ENCODE measurements at regions not wholly inside any gene's neighbourhood (a gene's known extent, or its start where the extent isn't known, plus 50 kb on each side); places are given as distances from the start of the nearest gene placed in this dataset.

- TF ChIP-seq CTCF (IDR thresholded peaks at IDR 0.05; ENCODE audit: insufficient read depth, low read length, poor library complexity, severe bottlenecking): no peak
- no peak for TF ChIP-seq EZH2phosphoT487 (conservative IDR thresholded peaks at IDR 0.05; ENCODE audit: low read length)
Measured at GRCh38 chr5:153421676-153422075, 68.8 kb upstream of the GRIA1 start.

GRCh38 chr5:153425914-153426313 is 64.6 kb upstream of the GRIA1 start:
- Histone ChIP-seq H3F3A (ENCODE audit: insufficient read depth) (no peaks in the 10 kb centered on the region), H3K27ac (ENCODE audit: low read depth, low read length) (no peak overlapping the region), H3K9me2 (replicated peaks; ENCODE audit: insufficient read depth, low read length) (no peaks in the 10 kb centered on the region), H2AFZ (ENCODE audit: low read depth, low read length, severe bottlenecking) (no peak overlapping the region), H3K4me3 (ENCODE audit: insufficient read depth, low read length, poor library complexity, severe bottlenecking) (no peak overlapping the region), H3K4me2 (ENCODE audit: low read depth, low read length, poor library complexity, severe bottlenecking) (no peak overlapping the region), H4K20me1 (ENCODE audit: low read depth, low read length) (no peaks in the 10 kb centered on the region), H3K36me3 (ENCODE audit: low read length) (no peaks in the 10 kb centered on the region), H3K79me2 (ENCODE audit: insufficient read depth, low read length) (no peaks in the 10 kb centered on the region), H3K9ac (ENCODE audit: low read length) (no peak overlapping the region), H3K9me3 (ENCODE audit: insufficient read depth, low read length) (no peaks in the 10 kb centered on the region), H3K27me3 (ENCODE audit: low read length) (no peaks in the 10 kb centered on the region)
- no peak for TF ChIP-seq CTCF (IDR thresholded peaks at IDR 0.05; ENCODE audit: insufficient read depth, low read length, poor library complexity, severe bottlenecking)
- TF ChIP-seq EZH2phosphoT487 (conservative IDR thresholded peaks at IDR 0.05; ENCODE audit: low read length): no peak

More at GRCh38 chr5:153421676-153422075, 68.8 kb upstream of the GRIA1 start:
- Histone ChIP-seq H3K9ac (ENCODE audit: low read length) (no peak overlapping the region), H3F3A (ENCODE audit: insufficient read depth) (no peaks in the 10 kb centered on the region), H3K27me3 (ENCODE audit: low read length) (no peaks in the 10 kb centered on the region), H3K9me2 (replicated peaks; ENCODE audit: insufficient read depth, low read length) (no peaks in the 10 kb centered on the region), H4K20me1 (ENCODE audit: low read depth, low read length) (no peaks in the 10 kb centered on the region), H3K36me3 (ENCODE audit: low read length) (no peaks in the 10 kb centered on the region), H2AFZ (ENCODE audit: low read depth, low read length, severe bottlenecking) (no peak overlapping the region), H3K79me2 (ENCODE audit: insufficient read depth, low read length) (no peaks in the 10 kb centered on the region), H3K4me3 (ENCODE audit: insufficient read depth, low read length, poor library complexity, severe bottlenecking) (no peak overlapping the region), H3K4me2 (ENCODE audit: low read depth, low read length, poor library complexity, severe bottlenecking) (no peak overlapping the region), H3K9me3 (ENCODE audit: insufficient read depth, low read length) (no peaks in the 10 kb centered on the region), H3K27ac (ENCODE audit: low read depth, low read length) (no peak overlapping the region)

GRCh38 chr5:153429761-153430380 is 60.6 kb upstream of the GRIA1 start:
- Histone ChIP-seq H3K4me2 (ENCODE audit: low read depth, low read length, poor library complexity, severe bottlenecking) (no peak overlapping the region), H3K9me3 (ENCODE audit: insufficient read depth, low read length) (no peaks in the 10 kb centered on the region), H3K27me3 (ENCODE audit: low read length) (no peaks in the 10 kb centered on the region), H3K27ac (ENCODE audit: low read depth, low read length) (no peak overlapping the region), H3K9ac (ENCODE audit: low read length) (no peak overlapping the region), H3F3A (ENCODE audit: insufficient read depth) (no peaks in the 10 kb centered on the region), H3K9me2 (replicated peaks; ENCODE audit: insufficient read depth, low read length) (no peaks in the 10 kb centered on the region), H2AFZ (ENCODE audit: low read depth, low read length, severe bottlenecking) (no peak overlapping the region), H3K79me2 (ENCODE audit: insufficient read depth, low read length) (no peaks in the 10 kb centered on the region), H3K4me3 (ENCODE audit: insufficient read depth, low read length, poor library complexity, severe bottlenecking) (no peak overlapping the region), H4K20me1 (ENCODE audit: low read depth, low read length) (no peaks in the 10 kb centered on the region), H3K36me3 (ENCODE audit: low read length) (no peaks in the 10 kb centered on the region)
- TF ChIP-seq EZH2phosphoT487 (conservative IDR thresholded peaks at IDR 0.05; ENCODE audit: low read length): no peak
- TF ChIP-seq CTCF (IDR thresholded peaks at IDR 0.05; ENCODE audit: insufficient read depth, low read length, poor library complexity, severe bottlenecking): no peak

Measured in SU-DHL-6 (cell line).